ENCODE measurements at regions not wholly inside any gene's neighbourhood (a gene's known extent, or its start where the extent isn't known, plus 50 kb on each side); places are given as distances from the start of the nearest gene placed in this dataset.

- TF ChIP-seq NANOG (IDR thresholded peaks at IDR 0.05; ENCODE audit: borderline replicate concordance): no peak
- TF ChIP-seq CTCF (conservative IDR thresholded peaks at IDR 0.05; ENCODE audit: low read depth in 2 of 2): no peak
- no peak for TF ChIP-seq EZH2 (IDR thresholded peaks at IDR 0.05; ENCODE audit: low read depth, unreplicated experiment)
- no peak for TF ChIP-seq REST (IDR thresholded peaks at IDR 0.05; ENCODE audit: unreplicated experiment)
- no peak for TF ChIP-seq POLR2AphosphoS5 (IDR thresholded peaks at IDR 0.05; ENCODE audit: low read depth)
- TF ChIP-seq JUNB (IDR thresholded peaks at IDR 0.05; ENCODE audit: unreplicated experiment): no peak
- TF ChIP-seq CREB1 (CRISPR knock-in tag; IDR thresholded peaks at IDR 0.05; ENCODE audit: low read depth): no peak
- no peak for TF ChIP-seq EZH2phosphoT487 (IDR thresholded peaks at IDR 0.05; ENCODE audit: unreplicated experiment)
- TF ChIP-seq ZNF114 (CRISPR knock-in tag; IDR thresholded peaks at IDR 0.05): no peak
- TF ChIP-seq ETS1 (IDR thresholded peaks at IDR 0.05): no peak
These were observed 761.1 kb downstream of the IPMK start for GRCh38 chr10:57506414-57507094.
